IMR-90 (cell line): ENCODE measurements at regions not wholly inside any gene's neighbourhood (a gene's known extent, or its start where the extent isn't known, plus 50 kb on each side); places are given as distances from the start of the nearest gene placed in this dataset.

ENCODE experiments used
- BHLHE40 ChIP-seq: fragments of 150-350 bp; IDR thresholded peaks from 2 replicates; pipeline ENCODE4 v1.6.1; 2016; ENCODE audit warnings: mild to moderate bottlenecking, low read depth, low read length
- CEBPB ChIP-seq: IDR thresholded peaks from 2 replicates; pipeline ENCODE4 v1.6.1; 2012; ENCODE audit warnings: low read depth, low read length, improper control_type of control experiment
- CTCF ChIP-seq: conservative IDR thresholded peaks from 2 replicates; pipeline ENCODE4 v1.5.1; 2012; ENCODE audit warnings: mild to moderate bottlenecking, low read depth, low read length, improper control_type of control experiment
- ELK1 ChIP-seq: fragments of 150-350 bp; IDR thresholded peaks from 2 replicates; pipeline ENCODE4 v1.6.1; 2016; ENCODE audit warnings: low read depth, mild to moderate bottlenecking, low read length, moderate library complexity, borderline replicate concordance
- MAFK ChIP-seq: IDR thresholded peaks from 2 replicates; pipeline ENCODE4 v1.6.1; 2012; ENCODE audit warnings: low read depth, low read length, improper control_type of control experiment
- MXI1 ChIP-seq: IDR thresholded peaks from 2 replicates; pipeline ENCODE4 v1.6.1; 2012; ENCODE audit warnings: low read depth, mild to moderate bottlenecking, low read length, moderate library complexity, borderline replicate concordance
- NFE2L2 ChIP-seq: fragments of 150-350 bp; IDR thresholded peaks from 2 replicates; pipeline ENCODE4 v1.6.1; 2016; ENCODE audit warnings: low read depth, mild to moderate bottlenecking, low read length
- POLR2A ChIP-seq: IDR thresholded peaks from 2 replicates; pipeline ENCODE4 v1.6.1; 2012; ENCODE audit warnings: mild to moderate bottlenecking, low read depth, low read length
- RAD21 ChIP-seq: IDR thresholded peaks from 2 replicates; pipeline ENCODE4 v1.6.1; 2012; ENCODE audit warnings: low read length, improper control_type of control experiment
- RCOR1 ChIP-seq: IDR thresholded peaks from 2 replicates; pipeline ENCODE4 v1.6.1; 2012; ENCODE audit warnings: mild to moderate bottlenecking, low read length, improper control_type of control experiment; ENCODE audit not compliant: insufficient replicate concordance
- SMC3 ChIP-seq: fragments of 150-350 bp; IDR thresholded peaks from 2 replicates; pipeline ENCODE4 v1.6.1; 2016; ENCODE audit warnings: low read depth, mild to moderate bottlenecking, antibody characterized with exemption, low read length, moderate library complexity

GRCh38 chr3:159831466-159831865 is 157.2 kb upstream of the IL12A start:
- TF ChIP-seq CTCF (no peak), POLR2A (no peak), RAD21 (no peak), MXI1 (no peak), BHLHE40 (no peak), RCOR1 (no peak), SMC3 (no peak), ELK1 (no peak), CEBPB (no peak), MAFK (no peak), NFE2L2 (no peak)
